NCI-H1930 (cell line): ENCODE measurements at regions not wholly inside any gene's neighbourhood (a gene's known extent, or its start where the extent isn't known, plus 50 kb on each side); places are given as distances from the start of the nearest gene placed in this dataset.

Experiments
- DNase-seq, 2 experiments: peaks; one replicate each; lab custom pipeline; 2025; lab: John Stamatoyannopoulos, UW

DNA sequence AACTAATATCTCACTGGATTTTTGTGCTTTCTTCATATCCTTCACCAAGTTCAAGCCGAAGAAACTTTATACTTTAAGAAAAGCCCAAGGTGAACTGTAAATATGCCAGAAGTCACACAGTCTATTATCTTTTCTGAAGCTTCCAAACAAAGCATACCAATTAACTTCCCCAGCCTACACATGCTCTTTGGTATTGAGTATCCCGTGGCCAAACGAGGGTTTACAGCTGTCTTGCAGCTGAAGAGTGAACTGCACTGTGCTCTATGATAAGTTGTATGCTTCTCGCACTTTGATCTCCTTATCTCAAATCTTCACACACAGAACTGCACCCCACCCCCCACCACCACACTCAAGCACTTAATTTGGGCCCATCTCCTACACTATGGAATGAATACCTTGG lies 215.6 kb upstream of the VEPH1 start:
- no peak for DNase-seq

DNA sequence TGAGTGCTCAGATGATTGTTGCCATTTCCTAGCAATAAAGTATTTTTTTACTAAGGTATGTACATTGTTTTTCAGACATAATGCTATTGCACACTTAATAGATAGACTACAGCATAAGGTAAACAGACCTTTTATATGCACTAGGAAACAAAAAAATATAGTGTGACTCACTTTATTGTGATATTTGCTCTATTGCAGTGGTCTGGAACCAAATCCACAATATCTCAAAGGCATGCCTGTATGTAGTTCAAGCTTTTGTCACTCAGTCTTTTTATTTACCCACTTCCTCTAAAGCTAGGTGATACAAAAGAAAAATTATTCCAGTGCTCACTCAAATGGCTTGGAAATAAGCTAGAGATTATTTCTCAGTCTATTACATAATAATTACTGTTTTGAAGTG lies 209.9 kb upstream of the VEPH1 start:
- DNase-seq: no peak

DNA sequence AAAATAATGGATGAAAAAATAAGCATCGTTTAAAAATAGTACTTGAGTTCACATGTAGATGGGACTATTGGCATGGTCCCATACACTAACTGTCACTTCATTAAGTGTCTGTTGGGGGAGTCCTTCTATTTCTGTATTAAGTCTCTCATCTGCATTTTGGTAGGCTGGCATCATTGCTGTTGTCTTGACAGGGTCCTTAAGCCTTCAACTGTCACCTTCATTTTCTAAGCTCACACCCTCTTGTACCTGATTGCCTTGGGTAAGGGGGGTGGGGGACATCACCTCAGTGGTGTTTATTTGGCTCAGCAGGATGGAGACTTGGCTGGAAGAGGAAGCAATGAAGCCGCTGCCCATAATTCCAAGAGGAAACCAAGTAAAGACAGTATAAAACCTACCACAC lies 202.0 kb upstream of the VEPH1 start:
- DNase-seq: no peak

DNA sequence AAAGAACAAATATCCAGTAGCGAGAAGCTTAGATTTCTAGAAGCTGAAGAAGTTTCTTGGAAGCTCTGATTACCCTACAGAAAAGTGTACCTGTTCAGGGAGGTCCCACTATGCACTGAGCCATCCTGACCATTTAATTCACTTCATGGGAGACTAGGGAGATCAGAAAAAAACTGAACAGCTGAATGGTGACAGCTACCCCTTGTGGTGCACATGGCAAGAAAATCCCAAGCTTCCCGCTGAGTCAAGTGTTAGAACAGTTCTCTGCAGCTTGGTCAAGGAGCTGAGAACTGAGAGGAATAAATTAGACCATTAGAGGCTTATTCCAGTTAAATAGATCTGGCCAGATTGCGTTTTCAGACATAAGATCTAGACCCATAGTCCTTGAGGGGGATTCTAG lies 197.2 kb upstream of the VEPH1 start:
- DNase-seq: no peak

DNA sequence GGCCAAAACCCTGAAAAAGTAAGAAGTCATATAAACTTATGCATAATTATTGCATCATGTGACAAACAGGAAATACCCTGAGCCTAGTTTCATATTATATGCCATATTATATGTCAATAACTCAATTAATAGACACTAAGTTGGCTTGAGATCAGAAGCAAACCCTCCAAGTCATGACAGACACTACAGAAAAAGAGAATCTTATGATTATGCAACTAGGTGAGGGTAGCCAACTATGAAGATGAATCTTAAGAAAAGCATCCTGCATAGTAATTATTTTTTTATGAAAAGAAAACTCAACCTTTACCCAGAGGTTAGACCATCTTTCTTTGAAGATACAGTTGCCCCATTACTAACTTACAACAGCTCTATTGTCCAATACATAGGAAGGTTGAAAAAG lies 192.4 kb upstream of the VEPH1 start:
- DNase-seq: no peak

DNA sequence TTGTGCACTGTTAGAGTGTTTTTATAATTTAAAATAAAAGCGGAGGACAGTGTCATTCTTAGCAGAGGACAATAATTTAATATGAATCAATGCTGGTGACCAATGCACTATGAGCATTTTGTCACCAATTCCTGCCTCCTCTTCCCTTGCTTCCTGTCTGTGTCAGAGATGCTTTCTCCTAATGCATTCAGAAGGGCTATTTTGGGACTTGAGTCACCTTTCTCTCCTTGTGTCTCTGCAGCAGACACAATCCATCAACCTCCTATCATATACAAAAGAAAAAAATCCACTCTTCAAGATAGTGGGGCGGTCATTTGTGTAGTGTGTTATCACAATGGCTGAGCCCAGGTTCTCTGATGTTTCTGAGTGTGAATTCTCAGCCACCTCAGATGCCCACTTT lies 191.9 kb upstream of the VEPH1 start:
- no peak for DNase-seq

DNA sequence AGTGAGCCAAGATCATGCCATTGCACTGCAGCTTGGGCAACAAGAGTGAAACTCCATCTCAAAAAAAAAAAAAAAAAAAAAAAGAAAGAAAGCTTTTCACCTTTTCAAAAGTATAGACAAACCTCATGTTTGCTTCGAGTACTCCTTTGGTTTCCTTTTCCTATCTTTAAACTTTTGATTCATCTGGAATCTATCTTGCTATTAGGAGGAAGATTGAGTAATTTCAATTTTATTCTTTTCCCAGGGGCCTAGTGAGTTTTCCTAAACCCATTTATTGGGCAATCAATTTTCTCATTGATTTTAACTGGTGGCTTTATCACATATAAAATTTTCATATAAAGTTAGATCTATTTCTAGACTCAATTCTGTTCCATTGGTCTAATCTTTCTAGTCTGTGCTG lies 190.5 kb upstream of the VEPH1 start:
- no peak for DNase-seq

DNA sequence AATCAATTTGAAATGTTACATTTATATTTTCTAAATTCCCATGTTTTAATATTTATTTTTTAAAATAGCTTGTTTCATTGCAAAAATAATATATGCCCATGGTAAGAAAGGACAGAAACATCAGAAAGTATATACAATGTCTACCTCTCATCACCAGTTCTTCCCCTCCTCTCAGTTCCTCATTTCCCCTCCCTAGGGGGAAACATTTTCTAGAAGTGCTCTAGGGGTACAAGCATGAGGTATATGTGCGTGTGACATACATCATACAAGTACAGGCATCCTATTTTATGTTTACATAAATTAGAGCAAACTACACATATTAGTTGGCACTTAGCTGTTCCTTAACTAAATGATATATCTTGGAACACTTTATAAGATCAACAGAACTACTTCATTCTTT lies 189.3 kb upstream of the VEPH1 start:
- no peak for DNase-seq

DNA sequence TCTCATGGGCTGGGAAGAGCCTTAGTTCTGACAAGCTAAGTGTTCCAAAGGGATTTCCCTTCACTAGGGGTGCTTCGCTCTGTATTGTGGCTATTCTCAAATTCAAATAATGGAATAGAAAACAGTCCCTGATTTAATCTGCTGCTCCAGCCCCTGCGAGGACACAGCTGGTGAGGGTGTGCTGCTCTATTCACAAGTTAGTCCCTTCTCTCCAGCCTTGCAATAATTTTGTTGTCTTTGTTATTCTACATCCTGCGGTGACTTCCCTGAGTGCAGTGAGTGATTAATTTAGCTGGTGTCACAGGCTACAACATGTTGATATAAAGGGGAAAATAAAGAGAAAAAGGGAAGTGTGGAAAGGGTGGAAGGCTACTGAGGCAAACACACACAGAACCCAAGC lies 180.5 kb upstream of the VEPH1 start:
- DNase-seq: no peak

DNA sequence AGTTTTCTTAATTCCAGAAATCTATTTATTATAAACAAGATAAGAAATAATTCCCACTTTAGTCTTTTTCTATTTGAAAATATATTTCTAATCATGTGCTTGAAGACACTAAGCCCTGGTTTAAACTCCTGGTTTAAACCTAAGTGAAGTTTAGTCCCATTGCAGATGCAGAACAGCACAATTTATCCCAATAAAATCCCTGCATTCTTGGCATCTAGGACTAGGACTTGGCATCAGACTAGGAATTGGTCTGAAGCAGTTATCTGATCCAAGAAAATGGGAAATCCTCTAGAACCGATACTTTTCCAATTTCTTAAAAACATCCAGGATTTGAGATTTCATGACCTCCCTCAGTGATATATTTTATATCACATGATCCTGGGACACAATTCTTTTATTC lies 168.8 kb upstream of the VEPH1 start:
- no peak for DNase-seq

DNA sequence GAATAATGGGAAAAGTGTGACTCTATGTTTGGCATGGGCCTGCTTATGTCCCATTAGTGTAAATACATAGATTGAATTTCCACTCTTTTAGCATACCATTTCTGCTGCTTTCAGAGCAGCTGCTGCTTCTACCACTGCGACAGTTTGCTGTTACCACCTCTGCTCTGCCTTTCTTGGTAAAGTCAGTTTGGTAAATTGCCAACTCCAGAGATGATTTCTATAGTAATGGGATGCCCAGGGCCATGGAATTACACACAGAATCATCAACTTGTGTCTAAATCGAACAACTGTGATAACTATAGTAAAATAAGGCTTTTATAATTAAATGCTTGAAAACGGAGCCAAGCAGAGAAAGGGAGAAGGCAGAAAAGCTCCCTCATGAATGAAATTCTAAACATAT lies 168.4 kb upstream of the VEPH1 start:
- DNase-seq: no peak

DNA sequence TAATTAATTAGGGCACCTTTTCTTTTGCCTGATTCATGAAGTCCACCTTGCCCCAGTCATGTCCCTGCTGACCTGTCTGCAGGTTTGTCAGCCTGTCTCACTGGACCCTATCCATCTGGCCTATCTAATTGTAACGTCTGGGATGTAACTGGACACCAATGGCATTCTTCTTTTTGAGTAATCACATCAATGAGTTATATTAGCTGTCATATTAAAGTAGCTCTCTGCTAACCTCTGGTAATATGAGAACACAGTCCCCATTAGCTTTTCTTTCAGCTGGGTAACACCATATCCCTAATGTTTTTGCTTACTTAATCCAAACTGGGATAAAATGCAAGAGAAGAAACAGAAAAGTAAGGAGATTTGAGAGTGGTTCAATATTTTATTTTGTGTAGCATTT lies 166.2 kb upstream of the VEPH1 start:
- DNase-seq: peak in 1 of 2 experiments; percentile 8

DNA sequence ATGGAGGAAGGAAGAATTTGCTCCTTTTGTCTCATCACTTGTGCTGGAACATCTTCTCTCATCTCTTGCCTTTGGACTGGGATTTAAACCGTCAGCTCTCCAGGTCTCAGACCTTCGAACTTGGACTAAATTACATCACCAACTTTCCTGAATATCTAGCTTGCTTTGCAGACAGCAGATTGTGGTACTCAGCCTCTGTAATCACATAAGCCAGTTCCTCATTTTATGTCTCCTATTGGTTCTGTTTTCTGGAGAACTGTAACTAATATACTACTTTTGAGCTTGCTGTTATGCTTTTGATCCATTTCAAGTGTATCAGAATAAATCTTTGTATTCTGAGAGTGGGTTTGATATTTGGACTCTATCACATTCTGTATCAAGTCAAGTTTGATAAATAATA lies 164.3 kb upstream of the VEPH1 start:
- no peak for DNase-seq

DNA sequence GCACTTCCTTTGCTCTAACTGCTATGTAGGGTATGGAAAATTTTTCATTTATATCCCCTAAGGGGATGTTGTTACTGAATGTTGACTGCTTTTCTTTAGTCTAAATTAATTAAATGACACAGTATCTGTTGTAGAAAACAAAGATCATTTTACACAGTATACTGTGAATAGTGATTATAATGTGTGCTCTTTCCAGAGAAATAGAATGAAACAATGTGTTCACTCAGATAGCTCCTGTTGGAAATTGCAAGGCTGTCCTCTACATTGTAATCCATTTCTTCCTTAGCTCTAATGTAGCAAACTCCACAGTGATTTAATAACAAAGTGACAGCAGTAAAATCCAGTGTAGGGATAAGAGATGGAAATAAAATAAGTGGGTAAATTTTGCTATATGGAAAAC lies 159.0 kb upstream of the VEPH1 start:
- DNase-seq: no peak

DNA sequence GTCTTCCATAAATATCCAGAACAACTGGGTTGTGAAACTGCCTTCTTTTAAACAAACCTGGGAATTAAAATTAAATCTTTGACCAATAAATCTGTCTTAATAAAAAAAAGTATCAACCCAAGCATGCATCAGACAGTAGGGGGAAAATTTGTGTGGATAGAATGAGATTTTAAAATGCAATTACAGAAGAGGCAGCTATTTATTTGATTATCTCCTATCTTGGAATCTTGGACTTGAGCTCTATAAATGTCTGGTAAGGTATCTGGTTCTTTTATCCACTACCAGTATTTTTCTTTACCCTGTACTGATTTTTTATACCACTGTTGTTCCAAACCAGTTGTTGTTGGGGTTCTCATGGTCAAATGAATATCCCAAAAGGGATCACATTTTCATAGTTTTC lies 157.6 kb upstream of the VEPH1 start:
- no peak for DNase-seq

DNA sequence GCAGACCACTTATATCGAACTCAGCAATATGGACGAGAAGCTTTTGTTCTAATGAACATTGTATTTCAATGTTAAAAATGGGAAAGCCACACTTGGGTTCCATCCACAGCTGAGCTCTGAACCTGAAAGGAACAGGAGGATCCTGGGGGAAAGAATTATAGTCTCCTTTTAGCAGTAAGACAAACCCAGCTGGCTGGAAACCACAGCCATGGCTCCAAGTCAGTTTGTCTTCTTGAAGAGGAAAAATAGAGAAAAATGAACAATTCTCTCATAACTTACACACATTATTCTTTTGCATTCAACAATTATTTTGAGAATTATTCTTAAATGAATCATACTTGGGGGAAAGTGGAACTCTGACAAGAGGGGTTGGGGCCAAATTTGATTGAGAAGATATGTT lies 149.2 kb upstream of the VEPH1 start:
- DNase-seq: no peak

DNA sequence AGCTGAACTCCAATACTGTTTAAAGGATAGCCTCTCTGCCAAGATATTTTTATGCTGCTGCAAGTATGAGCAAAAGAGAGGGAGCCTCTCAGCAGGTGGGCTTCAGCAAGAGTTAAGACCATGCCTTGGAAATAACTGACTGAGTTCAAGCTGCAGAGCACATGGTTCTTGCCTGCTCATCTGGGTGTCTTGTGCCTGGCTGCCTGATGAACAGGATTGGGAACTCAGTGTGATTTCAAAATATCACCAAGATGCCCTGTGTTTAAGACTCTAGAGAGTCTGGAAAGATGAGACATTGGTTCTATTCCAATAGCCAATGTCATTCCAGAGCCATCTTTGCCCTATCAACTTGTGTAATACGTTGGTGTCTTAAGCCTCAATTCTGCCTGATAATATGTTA lies 147.5 kb upstream of the VEPH1 start:
- no peak for DNase-seq

DNA sequence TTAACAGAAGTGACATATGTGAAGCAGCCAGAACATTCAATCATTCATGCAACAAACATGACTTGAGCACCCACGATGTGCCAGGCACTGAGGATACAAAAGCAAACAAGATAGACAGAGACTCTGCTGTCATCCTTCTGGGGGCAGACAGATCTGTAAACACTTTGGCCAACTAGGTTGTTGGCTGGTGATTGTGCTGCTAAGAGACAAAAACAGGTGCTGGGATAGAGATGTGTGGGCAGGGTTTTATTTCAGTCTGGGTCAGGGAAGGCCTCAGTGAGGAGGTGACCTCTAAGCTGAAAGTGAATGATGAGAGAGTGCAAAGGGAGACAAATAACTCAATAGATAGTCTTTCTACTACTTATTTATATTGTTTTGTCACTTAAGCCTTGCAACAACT lies 147.0 kb upstream of the VEPH1 start:
- DNase-seq: no peak

DNA sequence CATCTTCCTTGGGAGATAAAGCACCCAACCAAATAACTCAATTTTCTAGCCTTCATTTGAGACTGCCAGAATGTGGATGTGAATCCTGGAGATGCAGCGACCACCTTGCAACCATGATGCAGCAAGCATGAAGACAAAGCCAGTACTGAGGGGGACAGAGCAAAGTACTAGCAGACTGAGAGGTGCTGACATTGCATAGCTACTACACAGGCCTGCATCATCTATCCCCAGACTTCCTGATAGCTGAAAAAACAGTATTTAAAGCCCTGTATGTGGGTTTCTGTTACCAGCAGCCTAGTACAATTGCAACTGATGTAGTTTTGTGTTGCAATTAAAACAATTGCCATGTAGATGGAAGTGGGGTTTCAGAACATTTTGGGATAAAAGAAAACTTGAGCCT lies 146.3 kb upstream of the VEPH1 start:
- no peak for DNase-seq

DNA sequence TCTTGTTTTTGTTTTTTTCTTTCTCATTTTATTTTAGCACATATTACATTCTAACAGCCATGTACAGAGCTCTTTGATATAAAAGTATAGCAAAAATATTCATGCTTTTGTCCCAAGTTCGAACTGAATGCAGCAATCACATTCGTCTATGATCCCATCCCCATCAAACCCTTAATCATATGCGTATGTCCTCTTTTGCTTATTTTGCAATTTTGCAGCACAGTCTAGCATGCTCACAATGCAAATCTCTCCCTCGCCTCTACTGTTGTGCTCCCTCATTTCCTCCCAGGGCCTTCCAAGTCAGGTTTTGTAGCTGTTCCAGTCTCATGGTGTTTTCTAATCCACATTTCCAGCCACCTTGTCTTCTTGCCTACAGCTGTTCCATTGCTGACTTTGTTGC lies 144.6 kb upstream of the VEPH1 start:
- DNase-seq: no peak

DNA sequence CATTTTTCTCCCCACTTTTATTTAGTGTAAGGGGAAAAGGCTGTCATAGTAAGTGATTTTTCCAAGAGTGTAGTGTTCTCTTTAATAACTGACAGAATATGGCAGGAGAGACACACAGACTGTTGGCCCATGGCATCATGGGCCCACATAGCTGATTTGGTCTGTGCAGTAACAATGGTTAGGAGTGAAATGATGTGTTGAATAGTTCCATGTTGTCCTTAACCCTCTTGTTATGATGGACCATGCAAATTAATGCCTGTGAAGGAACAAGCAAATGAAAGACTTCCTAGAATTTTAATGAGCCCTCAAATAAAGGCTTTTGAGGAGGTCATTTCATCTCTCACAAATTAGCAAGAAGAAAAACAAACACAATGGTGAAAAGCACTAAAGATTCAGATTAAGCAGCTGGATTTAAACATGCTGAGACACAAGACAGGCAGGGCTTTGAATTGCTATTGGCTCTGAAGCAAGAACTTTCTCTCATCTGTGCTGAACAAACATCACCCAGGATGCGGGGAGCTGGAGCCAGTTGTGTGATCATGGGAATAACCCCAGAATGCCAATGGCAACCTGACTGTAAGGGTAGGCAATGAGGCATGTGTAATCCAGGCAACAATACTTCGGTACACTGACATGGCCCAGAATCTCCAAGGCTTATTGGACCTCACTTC lies 136.7 kb upstream of the VEPH1 start:
- no peak for DNase-seq

DNA sequence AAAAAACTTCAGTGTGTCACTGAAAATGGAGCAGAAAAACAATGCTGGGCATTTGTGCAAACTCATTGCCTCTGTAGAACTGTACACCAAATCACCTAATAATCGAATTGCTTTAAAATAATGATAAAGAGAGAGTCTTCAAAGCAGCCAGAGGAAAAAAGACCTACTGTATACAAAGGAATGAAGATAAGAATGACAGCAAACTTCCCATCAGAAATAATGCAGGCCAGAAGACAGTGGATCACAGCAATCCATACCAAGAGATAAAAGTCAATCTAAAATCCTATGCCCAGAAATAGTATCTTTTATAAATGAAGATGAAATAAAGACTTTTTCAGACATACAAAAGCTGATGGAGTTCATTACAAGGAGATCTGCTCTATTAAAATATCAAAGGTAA lies 134.7 kb upstream of the VEPH1 start:
- DNase-seq: no peak

DNA sequence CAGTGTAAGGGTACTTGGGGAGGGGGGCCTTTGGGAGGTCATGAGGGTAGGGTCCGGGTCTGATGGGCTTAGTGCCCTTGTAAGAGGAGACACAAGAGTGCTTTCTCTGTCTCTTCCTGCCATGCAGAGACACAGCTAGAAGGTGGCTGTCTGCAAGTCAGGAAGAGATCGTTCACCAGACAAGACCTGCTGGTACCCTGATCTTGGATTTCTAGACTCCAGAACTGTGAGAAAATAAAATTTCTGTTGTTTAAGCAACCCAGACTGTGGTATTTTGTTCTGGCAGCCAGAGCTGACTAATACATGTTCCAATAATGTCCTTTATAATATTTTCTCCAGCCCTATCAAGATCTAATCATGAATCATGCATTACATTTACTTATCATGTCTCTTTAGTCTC lies 130.0 kb upstream of the VEPH1 start:
- no peak for DNase-seq

DNA sequence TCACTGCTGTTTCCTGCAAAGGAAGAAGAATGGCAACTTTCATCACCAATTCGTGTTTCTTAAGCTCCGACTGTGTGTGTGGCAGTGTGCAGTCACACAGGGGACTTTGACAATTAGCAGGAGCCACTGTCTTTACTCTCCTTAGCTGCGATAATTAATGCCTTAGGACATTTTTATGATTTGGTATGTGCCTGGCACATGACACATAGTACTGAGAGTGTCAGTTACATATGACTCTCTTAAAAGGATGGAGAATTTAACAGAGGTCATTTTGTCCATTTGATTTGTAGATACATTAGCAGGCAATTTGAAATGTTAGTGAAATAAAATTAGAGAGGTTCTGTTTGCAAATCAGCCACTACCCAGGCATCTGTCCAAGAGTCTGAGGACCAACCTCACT lies 128.9 kb upstream of the VEPH1 start:
- DNase-seq: no peak

DNA sequence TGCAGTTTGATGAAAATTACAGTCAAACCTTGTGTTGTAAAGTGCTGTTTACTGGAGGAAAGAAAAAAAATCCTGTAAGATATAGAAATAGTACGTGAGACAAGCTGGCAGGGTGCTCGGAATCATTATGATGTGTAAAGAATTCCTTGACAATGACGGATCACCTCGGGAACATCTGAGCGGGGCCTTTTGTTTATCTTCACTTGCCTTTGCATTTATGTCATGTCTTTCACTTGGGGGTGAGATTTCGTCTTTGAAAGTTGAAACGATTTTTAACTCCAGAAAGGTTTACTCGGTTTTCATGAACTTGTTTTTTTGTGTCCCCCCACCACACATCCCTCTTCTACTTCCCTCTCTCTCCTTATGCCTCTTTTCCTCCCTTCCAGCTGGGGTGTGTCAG lies 128.3 kb upstream of the VEPH1 start:
- no peak for DNase-seq
